ENCODE measurements at regions not wholly inside any gene's neighbourhood (a gene's known extent, or its start where the extent isn't known, plus 50 kb on each side); places are given as distances from the start of the nearest gene placed in this dataset.

GRCh38 chr15:48052946-48053345, 67.8 kb upstream of the SLC24A5 start:
- Histone ChIP-seq H3K9me3 (no peaks in the 10 kb centered on the region), H3K4me1 (no peaks in the 10 kb centered on the region), H3K27ac (no peak overlapping the region), H3K27me3 (no peaks in the 10 kb centered on the region), H3K36me3 (no peaks in the 10 kb centered on the region), H3K4me3 (no peak overlapping the region)
- WGBS: 67% methylated on average over 2 of the region's 2 CpGs
- no peak for DNase-seq (ENCODE audit: low spot score in 2 of 2)
- TF ChIP-seq EP300 (IDR thresholded peaks at IDR 0.05) (no peak), POLR2AphosphoS5 (IDR thresholded peaks at IDR 0.05) (no peak), CTCF (IDR thresholded peaks at IDR 0.05) (no peak), POLR2A (IDR thresholded peaks at IDR 0.05) (no peak)

- Histone ChIP-seq H3K27ac (no peak overlapping the region), H3K4me1 (no peaks in the 10 kb centered on the region), H3K27me3 (no peaks in the 10 kb centered on the region), H3K9me3 (no peaks in the 10 kb centered on the region), H3K4me3 (no peak overlapping the region), H3K36me3 (no peaks in the 10 kb centered on the region)
- DNase-seq (ENCODE audit: low spot score in 2 of 2): no peak
- no peak for TF ChIP-seq EP300 (IDR thresholded peaks at IDR 0.05)
- TF ChIP-seq CTCF (IDR thresholded peaks at IDR 0.05): no peak
- no peak for TF ChIP-seq POLR2A (IDR thresholded peaks at IDR 0.05)
- TF ChIP-seq POLR2AphosphoS5 (IDR thresholded peaks at IDR 0.05): no peak
Observed at GRCh38 chr15:48058371-48058770, 62.4 kb upstream of the SLC24A5 start.

GRCh38 chr15:48059791-48060190, 61.0 kb upstream of the SLC24A5 start:
- no peaks in the 10 kb centered on the region for H3K36me3 ChIP-seq
- WGBS: 53% methylated on average over 7 of the region's 7 CpGs
- TF ChIP-seq CTCF (IDR thresholded peaks at IDR 0.05) (no peak), EP300 (IDR thresholded peaks at IDR 0.05) (no peak), POLR2A (IDR thresholded peaks at IDR 0.05) (no peak), POLR2AphosphoS5 (IDR thresholded peaks at IDR 0.05) (no peak)
- H3K4me1 ChIP-seq: no peaks in the 10 kb centered on the region
- no peaks in the 10 kb centered on the region for H3K27me3 ChIP-seq
- no peaks in the 10 kb centered on the region for H3K9me3 ChIP-seq
- no peak overlapping the region for H3K27ac ChIP-seq
- H3K4me3 ChIP-seq: no peak overlapping the region
- DNase-seq (ENCODE audit: low spot score in 2 of 2): no peak

GRCh38 chr15:48060396-48060795, 60.4 kb upstream of the SLC24A5 start:
- no peak for TF ChIP-seq EP300 (IDR thresholded peaks at IDR 0.05)
- no peak for TF ChIP-seq POLR2A (IDR thresholded peaks at IDR 0.05)
- TF ChIP-seq CTCF (IDR thresholded peaks at IDR 0.05): no peak
- TF ChIP-seq POLR2AphosphoS5 (IDR thresholded peaks at IDR 0.05): no peak
- no peaks in the 10 kb centered on the region for H3K4me1 ChIP-seq
- H3K9me3 ChIP-seq: no peaks in the 10 kb centered on the region
- no peaks in the 10 kb centered on the region for H3K27me3 ChIP-seq
- H3K27ac ChIP-seq: no peak overlapping the region
- DNase-seq (ENCODE audit: low spot score in 2 of 2): no peak
- no peaks in the 10 kb centered on the region for H3K36me3 ChIP-seq
- no peak overlapping the region for H3K4me3 ChIP-seq
- WGBS: 75% methylated on average over 1 of the region's 1 CpG

- H3K9me3 ChIP-seq: no peaks in the 10 kb centered on the region
- no peak overlapping the region for H3K27ac ChIP-seq
- no peak overlapping the region for H3K4me3 ChIP-seq
- no peaks in the 10 kb centered on the region for H3K36me3 ChIP-seq
- WGBS: 92% methylated on average over 6 of the region's 6 CpGs
- no peaks in the 10 kb centered on the region for H3K4me1 ChIP-seq
- no peak for DNase-seq (ENCODE audit: low spot score in 2 of 2)
- H3K27me3 ChIP-seq: no peaks in the 10 kb centered on the region
- no peak for TF ChIP-seq EP300 (IDR thresholded peaks at IDR 0.05)
- TF ChIP-seq POLR2A (IDR thresholded peaks at IDR 0.05): no peak
- TF ChIP-seq POLR2AphosphoS5 (IDR thresholded peaks at IDR 0.05): no peak
- no peak for TF ChIP-seq CTCF (IDR thresholded peaks at IDR 0.05)
Observed at GRCh38 chr15:48061605-48062004, 59.2 kb upstream of the SLC24A5 start.

Measured in suprapubic skin (tissue), 4 donors.